BE2C (cell line): ENCODE measurements at regions not wholly inside any gene's neighbourhood (a gene's known extent, or its start where the extent isn't known, plus 50 kb on each side); places are given as distances from the start of the nearest gene placed in this dataset.

ENCODE experiments used
- DNase-seq: peaks from one replicate; pipeline ENCODE4 v3.0.0-alpha.2; 2020
- H3K27me3 ChIP-seq: fragments of 250-450 bp; sonication (Bioruptor Pico); 2 replicates; pipeline ENCODE4 v1.5.1; 2020; ENCODE audit warnings: mild to moderate bottlenecking
- H3K36me3 ChIP-seq: fragments of 250-450 bp; sonication (Bioruptor Pico); 2 replicates; pipeline ENCODE4 v1.5.1; 2020; ENCODE audit warnings: mild to moderate bottlenecking
- H3K4me1 ChIP-seq: fragments of 250-450 bp; sonication (Bioruptor Pico); 2 replicates; pipeline ENCODE4 v1.5.1; 2020
- H3K4me3 ChIP-seq: 2 replicates; pipeline ENCODE4 v1.5.1; 2011; ENCODE audit warnings: low read depth, low read length
- H3K9me3 ChIP-seq: fragments of 250-450 bp; sonication (Bioruptor Pico); 2 replicates; pipeline ENCODE4 v1.5.1; 2020
- CTCF ChIP-seq: IDR thresholded peaks from 2 replicates; pipeline ENCODE4 v1.5.1; 2012; ENCODE audit warnings: mild to moderate bottlenecking, low read depth, low read length

DNA sequence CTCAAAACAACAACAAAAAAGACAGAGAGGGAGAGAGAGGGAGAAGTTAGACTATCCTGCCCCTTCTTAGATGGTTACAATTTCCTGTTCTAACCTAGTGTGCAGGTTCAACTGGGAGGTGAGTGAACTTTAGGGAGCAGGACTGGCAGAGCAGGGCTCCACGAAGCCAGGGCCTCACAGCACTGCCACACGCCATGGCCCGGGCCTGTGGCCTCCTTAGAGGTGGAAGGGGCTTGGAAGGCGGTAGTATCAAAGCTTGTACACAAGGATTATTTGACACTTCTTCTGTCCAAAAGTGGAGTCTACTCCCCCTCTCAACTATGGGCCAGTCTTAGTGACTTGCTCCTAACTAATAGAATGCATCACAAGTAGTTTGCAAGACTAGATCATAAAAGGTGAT lies 62.9 kb upstream of the TMEM72 start:
- Histone ChIP-seq H3K36me3 (no peaks in the 10 kb centered on the region), H3K9me3 (no peaks in the 10 kb centered on the region), H3K27me3 (no peaks in the 10 kb centered on the region), H3K4me3 (no peak overlapping the region), H3K4me1 (no peaks in the 10 kb centered on the region)
- DNase-seq: no peak
- no peak for TF ChIP-seq CTCF

GRCh38 chr10:44849936-44850335 lies 61.2 kb upstream of the TMEM72 start:
- no peak for DNase-seq
- no peaks in the 10 kb centered on the region for H3K36me3 ChIP-seq
- H3K4me3 ChIP-seq: no peak overlapping the region
- no peaks in the 10 kb centered on the region for H3K4me1 ChIP-seq
- no peaks in the 10 kb centered on the region for H3K9me3 ChIP-seq
- no peaks in the 10 kb centered on the region for H3K27me3 ChIP-seq
- no peak for TF ChIP-seq CTCF

DNA sequence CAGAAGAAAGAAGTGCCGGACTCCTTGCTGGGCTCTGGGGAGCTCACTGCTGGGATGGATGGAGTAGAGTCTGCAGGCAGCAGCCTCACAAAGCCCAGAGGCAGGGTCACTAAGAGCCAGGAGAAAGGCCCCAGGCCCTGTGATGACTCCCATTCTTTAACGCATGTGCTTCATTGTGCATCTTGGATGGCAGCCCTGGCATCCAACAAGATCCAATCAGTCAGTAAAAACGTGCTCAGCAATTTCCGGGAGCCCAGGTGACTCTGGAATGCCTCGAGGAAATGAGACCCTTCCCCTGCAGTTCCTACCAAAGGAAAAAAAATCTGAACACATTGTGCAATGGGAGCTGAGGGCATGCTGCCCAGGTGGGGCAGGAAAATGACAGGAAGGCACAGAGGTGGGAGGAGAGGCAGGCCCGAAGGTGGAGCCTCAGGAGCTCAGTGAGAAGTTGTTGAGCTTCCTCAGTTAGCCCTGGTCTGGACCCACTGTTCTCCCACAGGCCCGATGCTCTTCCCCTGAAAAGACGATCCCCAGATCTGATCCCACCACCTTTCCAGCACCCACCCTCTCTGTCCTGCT lies 60.7 kb upstream of the TMEM72 start:
- Histone ChIP-seq H3K27me3 (no peaks in the 10 kb centered on the region), H3K4me1 (no peaks in the 10 kb centered on the region), H3K36me3 (no peaks in the 10 kb centered on the region), H3K4me3 (no peak overlapping the region), H3K9me3 (no peaks in the 10 kb centered on the region)
- TF ChIP-seq CTCF: no peak
- DNase-seq: no peak

DNA sequence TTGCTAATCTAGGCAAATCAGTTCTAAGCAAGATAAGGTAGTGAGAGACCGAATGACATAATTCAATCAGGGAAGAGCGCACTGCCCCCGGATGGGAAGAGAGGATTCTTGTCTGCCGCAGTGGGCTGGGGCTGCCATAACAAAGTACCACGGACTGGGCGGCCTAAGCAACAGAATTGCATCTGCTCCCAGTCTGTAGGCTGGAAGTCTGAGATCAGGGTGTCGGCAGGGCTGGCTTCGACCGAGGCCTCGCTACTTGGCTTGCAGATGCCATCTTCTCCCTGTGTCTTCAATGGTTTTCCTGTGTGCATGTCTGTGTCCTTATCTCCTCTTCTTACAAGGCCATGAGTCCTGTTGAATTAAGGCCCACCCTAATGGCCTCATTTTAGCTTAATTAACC lies 59.7 kb upstream of the TMEM72 start:
- Histone ChIP-seq H3K4me1 (no peaks in the 10 kb centered on the region), H3K27me3 (no peaks in the 10 kb centered on the region), H3K9me3 (no peaks in the 10 kb centered on the region), H3K36me3 (no peaks in the 10 kb centered on the region), H3K4me3 (no peak overlapping the region)
- TF ChIP-seq CTCF: no peak
- no peak for DNase-seq

DNA sequence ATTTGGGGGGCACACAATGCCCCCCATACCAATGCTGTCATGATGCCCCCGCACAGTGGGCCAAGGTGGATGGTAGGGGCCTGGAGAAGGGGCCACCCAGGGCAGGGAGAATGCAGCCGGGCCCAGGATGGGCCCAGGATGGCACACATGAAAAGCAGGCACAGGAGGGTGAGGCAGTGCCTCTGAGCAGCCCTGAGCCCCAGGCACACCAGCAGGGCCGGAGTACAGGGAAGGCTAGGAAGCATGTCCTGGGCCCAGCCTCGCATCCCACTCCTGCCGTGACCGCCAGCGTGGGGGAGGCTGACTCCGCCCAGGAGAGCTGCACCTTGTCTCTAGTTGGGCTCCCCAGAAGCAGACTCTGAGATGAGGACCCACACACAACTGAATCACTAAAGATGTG lies 59.3 kb upstream of the TMEM72 start:
- Histone ChIP-seq H3K4me3 (no peak overlapping the region), H3K27me3 (no peaks in the 10 kb centered on the region), H3K36me3 (no peaks in the 10 kb centered on the region), H3K4me1 (no peaks in the 10 kb centered on the region), H3K9me3 (no peaks in the 10 kb centered on the region)
- DNase-seq: no peak
- TF ChIP-seq CTCF: no peak

GRCh38 chr10:44853148-44853734 lies 57.9 kb upstream of the TMEM72 start:
- no peaks in the 10 kb centered on the region for H3K27me3 ChIP-seq
- no peak overlapping the region for H3K4me3 ChIP-seq
- DNase-seq: no peak
- H3K4me1 ChIP-seq: no peaks in the 10 kb centered on the region
- TF ChIP-seq CTCF: no peak
- H3K9me3 ChIP-seq: no peaks in the 10 kb centered on the region
- no peaks in the 10 kb centered on the region for H3K36me3 ChIP-seq
